ENCODE measurements at regions not wholly inside any gene's neighbourhood (a gene's known extent, or its start where the extent isn't known, plus 50 kb on each side); places are given as distances from the start of the nearest gene placed in this dataset.

DNA sequence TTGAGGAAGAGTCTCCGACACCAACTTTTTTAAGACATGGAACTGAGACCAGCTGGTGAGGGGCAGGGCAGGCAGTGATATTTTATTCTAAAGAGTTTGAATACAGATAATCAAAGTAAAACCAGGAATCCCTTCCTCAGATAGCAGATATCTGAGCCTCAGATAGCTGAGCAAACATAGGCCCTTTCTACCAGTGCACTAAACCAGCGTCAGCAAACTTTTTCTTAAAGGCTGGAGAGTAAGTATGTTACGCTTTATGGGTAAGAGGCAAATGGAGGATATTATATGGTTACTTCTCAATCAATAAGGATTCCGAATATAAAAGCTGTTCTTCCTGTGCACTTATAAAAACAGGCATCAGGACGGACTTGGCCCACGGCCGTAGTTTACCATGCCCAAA is 73.9 kb downstream of the WNT5A start:
- ChIA-PET RAD21 (ENCODE audit: unreplicated experiment) (no interaction called here), SMC1A (ENCODE audit: uncharacterized antibody, unreplicated experiment) (no interaction called here), POLR2A (no interaction called here), CTCF (interaction anchor here (0.6 kb wide), 1 partner anchor 107 kb away, joined by 3 read pairs; no protein-coding TSS in a partner anchor)
- Histone ChIP-seq H2AFZ (ENCODE audit: control insufficient read depth, low read depth, low read length) (no peak overlapping the region), H3K4me3 (no peak overlapping the region), H3K27ac (ENCODE audit: control insufficient read depth, insufficient read depth) (no peak overlapping the region), H3K4me1 (ENCODE audit: control insufficient read depth, insufficient read depth, low read length) (no peaks in the 10 kb centered on the region), H3K9ac (ENCODE audit: control insufficient read depth, insufficient read depth, low read length) (no peak overlapping the region), H3K36me3 (ENCODE audit: control insufficient read depth in 2 of 2, insufficient read depth in 2 of 2, low read length in 1 of 2) (no peaks in the 10 kb centered on the region), H3K9me3 (replicated peaks; ENCODE audit: control insufficient read depth, insufficient read depth, low read length) (no peaks in the 10 kb centered on the region), H3K27me3 (replicated peaks in 1 of 2; ENCODE audit: control insufficient read depth in 2 of 2, insufficient read depth in 2 of 2, low read length in 1 of 2) (no peaks in the 10 kb centered on the region; a peak in 1 of 4 replicates), H4K20me1 (ENCODE audit: control insufficient read depth, insufficient read depth) (no peaks in the 10 kb centered on the region), H3K79me2 (ENCODE audit: control insufficient read depth, insufficient read depth, low read length) (no peaks in the 10 kb centered on the region), H3K4me2 (ENCODE audit: control insufficient read depth, insufficient read depth) (no peak overlapping the region)
- intact Hi-C loops (cut with micrococcal nuclease; ENCODE audit: unreplicated experiment), result no loop called here
- TF ChIP-seq ZNF622 (IDR thresholded peaks at IDR 0.05) (no peak), TBL1XR1 (IDR thresholded peaks at IDR 0.05; ENCODE audit: low read depth, low read length) (no peak), POLR2A (IDR thresholded peaks at IDR 0.05; ENCODE audit: low read depth, low read length) (no peak), ATF7 (IDR thresholded peaks at IDR 0.05; ENCODE audit: low read depth) (no peak), KAT2A (conservative IDR thresholded peaks at IDR 0.05; ENCODE audit: control insufficient read depth, low read depth, low read length) (no peak), MLLT1 (IDR thresholded peaks at IDR 0.05) (no peak), IKZF1 (conservative IDR thresholded peaks at IDR 0.05) (no peak)
- no peak for FAIRE-seq
- no peak for DNase-seq (ENCODE audit: low read depth, low spot score)
- 31% methylated on average over 7 of the region's 7 CpGs for WGBS (ENCODE audit: insufficient coverage, insufficient replicate concordance, low lambda C conversion rate, missing lambda C conversion rate)
- ATAC-seq, result no peak
- BruUV-seq (replicated peaks), result no TSS peak
- in situ Hi-C loops (cut with MboI), result no loop called here

- no peaks in the 10 kb centered on the region for H4K20me1 ChIP-seq (ENCODE audit: control insufficient read depth, insufficient read depth)
- H3K4me1 ChIP-seq (ENCODE audit: control insufficient read depth, insufficient read depth, low read length), result no peaks in the 10 kb centered on the region
- no peak overlapping the region for H3K4me2 ChIP-seq (ENCODE audit: control insufficient read depth, insufficient read depth)
- H3K36me3 ChIP-seq (ENCODE audit: control insufficient read depth in 2 of 2, insufficient read depth in 2 of 2, low read length in 1 of 2), result no peaks in the 10 kb centered on the region
- WGBS (ENCODE audit: insufficient coverage, insufficient replicate concordance, low lambda C conversion rate, missing lambda C conversion rate), result 27% methylated on average over 4 of the region's 4 CpGs
- no peak for FAIRE-seq
- no peak for DNase-seq (ENCODE audit: low read depth, low spot score)
- no peaks in the 10 kb centered on the region; a peak in 1 of 4 replicates for H3K27me3 ChIP-seq (replicated peaks in 1 of 2; ENCODE audit: control insufficient read depth in 2 of 2, insufficient read depth in 2 of 2, low read length in 1 of 2)
- H3K4me3 ChIP-seq, result no peak overlapping the region
- POLR2A ChIA-PET, result no interaction called here
- H3K27ac ChIP-seq (ENCODE audit: control insufficient read depth, insufficient read depth), result no peak overlapping the region
- RAD21 ChIA-PET (ENCODE audit: unreplicated experiment), result no interaction called here
- no peaks in the 10 kb centered on the region for H3K9me3 ChIP-seq (replicated peaks; ENCODE audit: control insufficient read depth, insufficient read depth, low read length)
- CTCF ChIA-PET, result no interaction called here
- in situ Hi-C loops (cut with MboI) (no loop called here), intact Hi-C loops (cut with micrococcal nuclease; ENCODE audit: unreplicated experiment) (no loop called here)
- H3K79me2 ChIP-seq (ENCODE audit: control insufficient read depth, insufficient read depth, low read length), result no peaks in the 10 kb centered on the region
- H3K9ac ChIP-seq (ENCODE audit: control insufficient read depth, insufficient read depth, low read length), result no peak overlapping the region
- ATAC-seq, result no peak
- SMC1A ChIA-PET (ENCODE audit: uncharacterized antibody, unreplicated experiment), result no interaction called here
- BruUV-seq (replicated peaks), result no TSS peak
- H2AFZ ChIP-seq (ENCODE audit: control insufficient read depth, low read depth, low read length), result no peak overlapping the region
- TF ChIP-seq, protein P1, sequence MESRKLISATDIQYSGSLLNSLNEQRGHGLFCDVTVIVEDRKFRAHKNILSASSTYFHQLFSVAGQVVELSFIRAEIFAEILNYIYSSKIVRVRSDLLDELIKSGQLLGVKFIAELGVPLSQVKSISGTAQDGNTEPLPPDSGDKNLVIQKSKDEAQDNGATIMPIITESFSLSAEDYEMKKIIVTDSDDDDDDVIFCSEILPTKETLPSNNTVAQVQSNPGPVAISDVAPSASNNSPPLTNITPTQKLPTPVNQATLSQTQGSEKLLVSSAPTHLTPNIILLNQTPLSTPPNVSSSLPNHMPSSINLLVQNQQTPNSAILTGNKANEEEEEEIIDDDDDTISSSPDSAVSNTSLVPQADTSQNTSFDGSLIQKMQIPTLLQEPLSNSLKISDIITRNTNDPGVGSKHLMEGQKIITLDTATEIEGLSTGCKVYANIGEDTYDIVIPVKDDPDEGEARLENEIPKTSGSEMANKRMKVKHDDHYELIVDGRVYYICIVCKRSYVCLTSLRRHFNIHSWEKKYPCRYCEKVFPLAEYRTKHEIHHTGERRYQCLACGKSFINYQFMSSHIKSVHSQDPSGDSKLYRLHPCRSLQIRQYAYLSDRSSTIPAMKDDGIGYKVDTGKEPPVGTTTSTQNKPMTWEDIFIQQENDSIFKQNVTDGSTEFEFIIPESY (IDR thresholded peaks at IDR 0.05), result no peak
- TF ChIP-seq CEBPB (IDR thresholded peaks at IDR 0.05; ENCODE audit: borderline replicate concordance in 1 of 2, low read depth in 2 of 2, low read length in 2 of 2) (no peak), ZNF217 (IDR thresholded peaks at IDR 0.05) (no peak), CREM (IDR thresholded peaks at IDR 0.05; ENCODE audit: low read depth) (no peak), SIN3A (IDR thresholded peaks at IDR 0.05; ENCODE audit: low read depth, low read length) (no peak), ATF3 (IDR thresholded peaks at IDR 0.05; ENCODE audit: borderline replicate concordance, extremely low read depth, low read depth, low read length) (no peak), YBX1 (IDR thresholded peaks at IDR 0.05) (no peak), STAT3 (IDR thresholded peaks at IDR 0.05; ENCODE audit: low read depth, low read length) (no peak), RELB (IDR thresholded peaks at IDR 0.05; ENCODE audit: low read depth) (no peak)
These were observed 74.6 kb downstream of the WNT5A start for GRCh38 chr3:55412545-55412944.

All from GM12878 (cell line).